ENCODE measurements at regions not wholly inside any gene's neighbourhood (a gene's known extent, or its start where the extent isn't known, plus 50 kb on each side); places are given as distances from the start of the nearest gene placed in this dataset.
"Not testable (repeated sequence)": the region's sequence is repeated elsewhere in the genome, so short reads cannot be mapped to it uniquely, and the experiment has no call there.

DNA sequence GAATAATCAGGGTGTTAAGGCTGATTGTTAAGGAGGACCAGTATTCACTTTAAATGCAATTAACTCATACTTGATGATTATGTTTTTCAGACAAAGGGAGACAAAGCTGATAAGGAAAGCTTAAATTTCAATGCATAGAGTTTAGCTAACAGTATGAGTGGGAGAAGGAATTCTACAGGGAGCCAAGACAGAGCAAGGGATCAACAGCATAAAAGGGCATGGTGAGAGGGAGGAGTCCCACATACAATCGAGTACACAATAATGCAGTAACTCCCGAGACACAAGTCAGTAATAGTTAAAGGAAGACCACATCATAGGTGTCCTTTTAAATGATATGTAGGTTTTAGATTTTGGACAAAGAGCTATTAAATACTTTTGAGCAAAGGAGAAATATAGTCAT is 191.7 kb upstream of the PTPRD start:
- in situ Hi-C loops (cut with MboI; ENCODE audit: low pct_unique_long_range_greater_than_20kb, low sequenced_read_pairs) = no loop called here
- DNase-seq = no peak

DNA sequence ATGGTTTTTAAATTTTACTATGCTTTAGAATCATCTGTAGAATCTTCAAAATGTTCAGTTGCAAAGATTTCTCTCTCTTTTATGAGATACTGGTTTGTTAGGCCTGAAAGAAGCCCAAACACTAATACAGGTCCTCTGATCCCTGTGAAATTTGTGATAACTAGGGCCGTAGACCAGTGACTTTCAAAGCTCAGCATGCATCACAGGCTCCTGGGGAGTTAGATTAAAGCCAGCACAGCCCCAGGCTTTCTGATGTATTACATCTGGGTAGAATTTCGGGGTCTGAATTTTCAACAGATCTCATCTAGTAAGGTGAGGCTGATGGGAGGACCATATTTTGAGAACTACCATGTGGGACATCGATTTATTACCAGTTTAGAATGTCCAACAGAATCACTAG is 194.1 kb upstream of the PTPRD start:
- in situ Hi-C loops (cut with MboI; ENCODE audit: low pct_unique_long_range_greater_than_20kb, low sequenced_read_pairs) = no loop called here

DNA sequence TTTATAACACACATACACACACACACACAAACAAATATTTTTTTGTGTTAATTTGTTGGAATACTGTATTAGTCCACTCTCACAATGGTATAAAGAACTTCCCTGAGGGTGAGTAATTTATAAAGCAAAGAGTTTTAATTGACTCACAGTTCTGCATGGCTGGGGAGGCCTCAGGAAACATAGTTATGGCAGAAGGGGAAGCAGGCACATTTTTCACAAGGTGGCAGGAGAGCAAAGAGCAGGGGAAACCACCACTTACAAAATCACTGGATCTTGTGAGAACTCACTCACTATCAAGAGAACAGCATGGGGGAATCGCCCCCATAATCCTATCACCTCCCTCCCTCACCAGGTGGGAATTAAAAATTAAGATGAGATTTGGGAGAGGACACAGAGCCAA is 205.4 kb upstream of the PTPRD start:
- no peak for DNase-seq
- in situ Hi-C loops (cut with MboI; ENCODE audit: low pct_unique_long_range_greater_than_20kb, low sequenced_read_pairs) = no loop called here

More for the DNA sequence above, 194.1 kb upstream of the PTPRD start:
- DNase-seq = no peak

DNA sequence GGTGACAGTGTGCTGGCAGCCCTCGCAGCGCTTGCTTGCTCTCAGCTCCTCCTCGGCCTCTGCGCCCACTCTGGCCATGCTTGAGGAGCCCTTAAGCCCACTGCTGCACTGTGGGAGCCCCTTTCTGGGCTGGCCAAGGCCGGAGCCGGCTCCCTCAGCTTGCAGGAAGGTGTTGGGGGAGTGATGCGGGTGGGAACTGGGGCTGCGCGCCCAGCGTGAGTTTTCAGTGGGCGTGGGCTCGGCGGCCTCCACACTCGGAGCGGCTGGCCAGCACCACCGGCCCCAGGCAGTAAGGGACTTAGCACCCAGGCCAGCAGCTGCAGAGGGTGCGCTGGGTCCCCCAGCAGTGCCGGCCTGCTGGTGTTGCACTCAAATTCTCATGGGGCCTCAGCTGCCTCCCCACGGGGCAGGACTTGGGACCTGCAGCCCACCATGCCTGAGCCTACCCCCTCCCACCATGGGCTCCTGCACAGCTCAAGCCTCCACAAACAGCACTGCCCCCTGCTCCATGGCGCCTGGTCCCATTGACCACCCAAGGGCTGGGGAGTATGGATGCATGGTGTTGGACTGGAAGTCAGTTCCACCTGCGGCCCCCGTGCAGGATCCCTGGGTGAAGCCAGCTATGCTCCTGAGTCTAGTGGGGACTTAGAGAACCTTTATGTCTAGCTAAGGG is 223.1 kb upstream of the PTPRD start:
- no peak for DNase-seq
- in situ Hi-C loops (cut with MboI; ENCODE audit: low pct_unique_long_range_greater_than_20kb, low sequenced_read_pairs) = no loop called here

DNA sequence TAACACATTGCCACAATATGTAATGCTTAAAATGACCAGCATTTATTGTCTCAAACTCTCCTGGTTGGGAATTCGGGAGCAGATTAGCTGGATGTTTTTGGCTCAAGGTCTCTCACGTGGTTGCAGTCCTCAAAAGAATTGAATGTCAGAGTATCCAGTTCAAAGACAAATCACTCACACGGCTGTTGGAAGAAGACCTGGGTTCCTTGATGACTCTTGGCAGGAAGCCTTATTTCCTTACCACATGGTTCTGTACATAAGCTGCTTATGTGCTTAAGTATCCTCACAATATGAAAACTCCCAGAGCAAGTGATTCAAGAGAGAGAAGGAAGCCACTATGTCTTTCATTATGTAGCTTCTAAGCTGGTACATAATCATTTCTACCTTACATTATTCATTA is 230.3 kb upstream of the PTPRD start:
- DNase-seq = no peak
- in situ Hi-C loops (cut with MboI; ENCODE audit: low pct_unique_long_range_greater_than_20kb, low sequenced_read_pairs) = no loop called here

DNA sequence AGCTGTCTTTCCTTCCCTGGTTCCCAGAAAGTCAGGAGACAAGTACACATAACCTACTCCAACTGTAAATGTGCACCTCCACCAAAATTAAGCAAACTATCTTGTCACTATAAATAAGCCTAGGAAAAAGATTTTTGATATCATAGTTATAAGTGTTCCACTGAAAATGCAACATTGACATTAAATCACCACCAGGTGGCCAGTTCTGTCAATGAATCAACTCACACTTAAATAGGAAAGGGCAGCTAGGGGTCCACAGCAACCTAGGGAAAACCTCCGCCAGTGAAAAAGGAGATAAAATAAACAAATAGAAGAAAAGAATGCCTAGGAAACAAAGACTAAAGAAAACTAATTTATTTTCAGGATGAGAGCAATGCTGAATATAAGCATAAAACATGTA is 243.0 kb upstream of the PTPRD start:
- in situ Hi-C loops (cut with MboI; ENCODE audit: low pct_unique_long_range_greater_than_20kb, low sequenced_read_pairs) = no loop called here
- DNase-seq = peak; percentile 3

DNA sequence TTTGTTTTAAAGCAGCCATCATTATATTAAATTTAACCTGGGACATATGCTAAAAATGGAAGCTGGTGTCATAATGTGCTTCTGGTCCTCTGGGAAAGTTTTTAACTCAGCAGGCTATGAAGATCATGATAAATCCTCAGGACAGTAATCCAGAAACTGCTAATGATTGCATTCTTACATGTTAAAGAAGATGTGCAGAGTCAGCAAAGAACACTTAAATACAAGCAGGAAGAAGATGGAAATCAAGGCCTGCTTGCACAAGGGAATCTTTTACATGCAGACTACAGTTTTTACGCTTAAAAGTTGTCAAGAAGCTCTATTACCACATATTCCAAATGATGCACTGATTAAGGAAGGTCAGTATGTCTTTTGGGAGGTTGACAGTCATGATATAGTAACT is 246.0 kb upstream of the PTPRD start:
- no peak for DNase-seq
- in situ Hi-C loops (cut with MboI; ENCODE audit: low pct_unique_long_range_greater_than_20kb, low sequenced_read_pairs) = no loop called here

DNA sequence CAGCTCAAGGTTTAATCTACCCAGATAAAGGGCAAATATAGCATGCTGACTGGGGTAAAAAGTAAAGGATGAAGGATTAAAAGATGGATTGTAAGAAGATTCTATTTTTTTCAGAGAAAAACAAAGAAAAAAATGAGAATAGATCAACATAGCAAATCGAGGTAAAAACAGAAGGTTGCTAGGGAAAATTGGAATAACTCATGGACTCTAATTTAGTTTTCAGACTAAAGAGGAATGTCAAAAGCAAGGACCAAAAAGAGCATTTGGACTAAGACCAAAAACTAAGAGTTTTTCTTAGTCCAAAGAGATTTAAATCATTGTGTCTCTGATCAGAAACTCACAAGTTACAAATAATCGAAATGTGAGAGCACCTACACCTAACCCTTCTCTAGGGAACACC is 250.7 kb upstream of the PTPRD start:
- in situ Hi-C loops (cut with MboI; ENCODE audit: low pct_unique_long_range_greater_than_20kb, low sequenced_read_pairs) = no loop called here
- no peak for DNase-seq

DNA sequence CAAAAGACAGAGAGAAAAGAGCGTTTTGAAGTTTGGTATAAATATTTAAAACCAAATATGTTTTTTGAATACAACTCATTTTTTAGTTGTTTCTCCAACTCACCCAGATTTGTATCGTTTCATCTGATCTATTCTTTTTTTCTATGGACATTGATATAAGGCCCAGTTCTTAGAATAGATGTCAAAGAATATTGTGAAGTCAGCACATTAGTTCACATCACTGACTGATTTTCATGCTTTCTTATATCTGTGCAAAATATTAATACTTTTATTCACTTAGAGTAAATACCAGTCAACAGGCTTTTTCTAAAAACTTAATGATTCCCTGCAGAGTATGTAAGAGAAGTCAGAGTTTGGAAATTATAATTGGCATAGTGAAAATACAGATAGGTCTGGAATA is 254.4 kb upstream of the PTPRD start:
- in situ Hi-C loops (cut with MboI; ENCODE audit: low pct_unique_long_range_greater_than_20kb, low sequenced_read_pairs) = no loop called here
- no peak for DNase-seq

DNA sequence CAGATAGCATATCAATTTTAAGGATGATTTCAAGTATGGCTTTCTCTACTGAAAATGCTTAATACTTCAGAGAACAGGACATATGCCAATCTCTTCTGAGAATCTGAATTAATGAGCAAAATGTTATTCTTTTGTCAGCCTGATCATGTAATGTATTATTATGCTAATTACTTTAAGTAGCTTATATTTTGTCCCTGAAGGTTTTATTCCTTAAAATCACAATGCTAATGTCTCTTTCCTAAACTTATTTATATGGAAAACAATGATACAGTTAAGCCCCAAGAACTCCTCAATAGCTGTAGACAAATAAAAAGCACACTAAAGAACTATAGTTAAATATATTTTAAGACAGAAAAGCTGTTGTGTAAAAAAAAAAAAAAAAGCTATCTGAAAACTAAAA is 256.9 kb upstream of the PTPRD start:
- in situ Hi-C loops (cut with MboI; ENCODE audit: low pct_unique_long_range_greater_than_20kb, low sequenced_read_pairs) = no loop called here
- no peak for DNase-seq

DNA sequence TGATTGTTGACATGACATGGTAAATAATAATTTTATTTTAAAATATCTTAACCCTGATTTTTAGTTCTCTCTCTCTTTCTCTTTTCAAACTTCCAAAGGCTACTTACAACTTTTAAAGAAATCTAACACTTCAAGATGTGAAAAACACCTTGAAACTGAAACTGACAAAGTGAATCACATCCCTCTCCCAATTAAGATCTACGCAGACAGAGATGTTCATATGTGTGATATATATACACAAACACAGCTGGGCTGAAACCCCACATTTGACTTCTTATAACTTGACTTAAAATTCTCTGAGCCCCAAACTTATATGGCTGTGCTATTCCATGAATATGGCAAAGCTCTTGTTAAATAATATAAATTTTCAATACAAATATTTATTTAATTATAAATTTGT is 261.2 kb upstream of the PTPRD start:
- no peak for DNase-seq
- in situ Hi-C loops (cut with MboI; ENCODE audit: low pct_unique_long_range_greater_than_20kb, low sequenced_read_pairs) = no loop called here

DNA sequence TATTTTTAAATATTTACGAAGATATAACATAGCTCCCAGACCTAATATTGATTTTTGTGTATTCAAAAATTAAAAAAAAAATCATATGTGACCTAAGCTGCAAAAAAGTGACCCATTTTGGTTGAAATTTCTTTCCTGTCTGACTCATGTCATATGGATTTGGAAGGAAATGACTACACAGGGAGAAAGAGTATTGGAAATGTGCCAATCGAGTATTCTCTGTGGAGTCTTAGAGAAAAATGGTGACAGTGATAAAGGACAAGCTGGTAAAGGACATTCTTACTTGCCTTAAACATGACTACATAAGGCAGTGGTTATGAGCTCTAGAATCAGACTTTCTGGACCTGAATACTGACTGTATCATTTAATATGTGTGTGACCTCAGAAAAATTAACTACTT is 262.9 kb upstream of the PTPRD start:
- DNase-seq = no peak
- in situ Hi-C loops (cut with MboI; ENCODE audit: low pct_unique_long_range_greater_than_20kb, low sequenced_read_pairs) = no loop called here

DNA sequence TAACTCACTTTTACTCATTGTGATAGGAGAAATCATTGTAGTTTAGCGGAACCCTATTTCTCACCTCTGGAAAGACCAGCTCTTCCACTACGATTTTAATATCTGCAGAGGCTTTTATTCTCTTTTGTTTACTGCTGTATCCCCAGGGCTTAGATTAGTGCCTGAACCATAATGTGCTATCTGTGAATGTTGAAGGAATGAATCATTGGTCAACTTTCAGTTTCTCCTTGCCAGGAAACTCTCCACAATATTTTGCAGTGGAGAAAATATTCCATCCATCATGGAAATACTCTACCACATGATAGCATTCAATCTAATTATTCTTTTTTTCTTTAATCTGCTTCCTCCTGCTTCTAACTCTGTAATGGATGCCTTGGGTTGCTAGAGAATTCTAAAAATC is 263.5 kb upstream of the PTPRD start:
- DNase-seq = no peak
- in situ Hi-C loops (cut with MboI; ENCODE audit: low pct_unique_long_range_greater_than_20kb, low sequenced_read_pairs) = no loop called here

DNA sequence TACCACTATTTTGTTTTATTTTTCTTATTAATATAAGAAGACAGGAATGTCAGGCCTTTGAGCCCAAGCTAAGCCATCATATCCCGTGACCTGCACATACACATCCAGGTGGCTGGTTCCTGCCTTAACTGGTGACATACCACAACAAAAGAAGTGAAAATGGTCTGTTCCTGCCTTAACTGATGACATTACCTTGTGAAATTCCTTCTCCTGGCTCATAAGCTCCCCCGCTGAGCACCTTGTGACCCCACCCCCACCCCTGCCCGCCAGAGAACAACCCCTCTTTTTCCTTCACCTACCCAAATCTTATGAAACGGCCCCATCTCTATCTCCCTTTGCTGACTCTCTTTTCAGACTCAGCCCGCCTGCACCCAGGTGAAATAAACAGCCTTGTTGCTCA is 277.5 kb upstream of the PTPRD start:
- DNase-seq; in situ Hi-C loops (cut with MboI; ENCODE audit: low pct_unique_long_range_greater_than_20kb, low sequenced_read_pairs): not testable (repeated sequence)

DNA sequence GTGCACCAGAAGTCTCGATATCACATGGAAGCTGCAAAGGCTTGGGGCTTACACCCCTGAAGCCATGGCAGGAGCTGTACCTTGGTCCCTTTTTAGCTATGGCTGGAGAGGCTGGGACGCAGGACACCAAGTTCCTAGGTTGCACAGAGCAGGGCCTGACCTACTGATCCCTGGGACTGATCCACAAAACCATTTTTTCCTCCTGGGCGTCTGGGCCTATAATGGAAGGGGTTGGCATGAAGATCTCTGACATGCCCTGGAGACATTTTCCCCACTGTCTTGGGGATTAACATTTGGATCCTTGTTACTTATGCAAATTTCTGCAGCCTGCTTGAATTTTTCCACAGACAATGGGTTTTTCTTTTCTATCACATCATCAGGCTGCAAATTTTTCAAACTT is 286.7 kb upstream of the PTPRD start:
- in situ Hi-C loops (cut with MboI; ENCODE audit: low pct_unique_long_range_greater_than_20kb, low sequenced_read_pairs) = no loop called here
- DNase-seq = no peak

DNA sequence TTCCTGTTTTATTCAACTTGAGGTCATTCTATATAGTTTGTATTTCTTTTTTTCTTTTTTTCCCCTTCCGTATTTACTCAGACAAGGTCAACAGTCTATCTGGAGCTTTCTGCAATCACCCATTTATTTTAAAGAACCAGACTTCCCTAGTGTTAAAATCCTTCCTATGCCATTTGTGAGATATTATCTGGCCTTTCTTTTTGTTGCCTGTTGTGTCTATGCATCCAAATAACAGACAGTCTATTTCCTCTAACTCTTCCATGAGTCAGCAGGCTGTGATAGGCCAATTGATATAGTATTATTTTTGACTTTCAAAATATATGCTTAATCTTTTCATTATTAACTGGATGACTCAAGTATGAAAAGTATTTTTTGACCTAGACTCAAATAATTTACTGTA is 291.2 kb upstream of the PTPRD start:
- in situ Hi-C loops (cut with MboI; ENCODE audit: low pct_unique_long_range_greater_than_20kb, low sequenced_read_pairs) = no loop called here

DNA sequence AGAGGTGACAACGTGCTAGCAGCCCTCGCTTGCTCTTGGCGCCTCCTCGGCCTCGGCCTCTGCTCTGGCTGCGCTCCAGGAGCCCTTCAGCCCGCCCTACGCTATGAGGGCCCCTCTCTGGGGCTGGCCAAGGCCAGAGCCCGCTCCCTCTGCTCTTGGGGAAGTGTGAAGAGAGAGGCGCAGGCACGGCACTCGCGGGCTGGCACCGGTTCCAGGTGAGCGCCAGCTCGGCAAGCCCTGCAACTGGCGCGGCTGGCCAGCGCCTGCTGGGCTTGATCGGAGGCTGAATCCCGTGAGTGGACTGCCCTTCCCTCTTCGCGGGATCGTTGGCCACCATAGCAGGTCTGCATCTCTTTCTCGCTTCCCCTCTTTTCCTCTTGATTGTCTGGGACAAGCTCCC is 298.0 kb upstream of the PTPRD start:
- in situ Hi-C loops (cut with MboI; ENCODE audit: low pct_unique_long_range_greater_than_20kb, low sequenced_read_pairs) = no loop called here
- DNase-seq = no peak

More for the DNA sequence above, 291.2 kb upstream of the PTPRD start:
- no peak for DNase-seq

DNA sequence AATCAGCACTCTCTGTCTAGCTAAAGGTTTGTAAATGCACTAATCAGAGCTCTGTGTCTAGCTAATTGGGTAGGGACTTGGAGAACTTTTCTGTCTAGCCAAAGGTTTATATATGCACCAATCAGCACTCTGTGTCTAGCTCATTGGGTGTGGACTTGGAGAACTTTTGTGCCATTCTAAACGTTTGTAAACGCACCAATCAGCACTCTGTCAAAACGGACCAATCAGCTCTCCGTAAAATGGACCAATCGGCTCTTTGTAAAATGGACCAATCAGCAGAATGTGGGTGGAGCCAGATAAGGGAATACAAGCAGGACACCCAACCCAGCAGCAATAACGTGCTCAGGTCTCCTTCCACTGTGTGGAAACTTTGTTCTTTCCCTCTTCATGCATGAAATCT is 298.6 kb upstream of the PTPRD start:
- in situ Hi-C loops (cut with MboI; ENCODE audit: low pct_unique_long_range_greater_than_20kb, low sequenced_read_pairs) = no loop called here
- DNase-seq = no peak

DNA sequence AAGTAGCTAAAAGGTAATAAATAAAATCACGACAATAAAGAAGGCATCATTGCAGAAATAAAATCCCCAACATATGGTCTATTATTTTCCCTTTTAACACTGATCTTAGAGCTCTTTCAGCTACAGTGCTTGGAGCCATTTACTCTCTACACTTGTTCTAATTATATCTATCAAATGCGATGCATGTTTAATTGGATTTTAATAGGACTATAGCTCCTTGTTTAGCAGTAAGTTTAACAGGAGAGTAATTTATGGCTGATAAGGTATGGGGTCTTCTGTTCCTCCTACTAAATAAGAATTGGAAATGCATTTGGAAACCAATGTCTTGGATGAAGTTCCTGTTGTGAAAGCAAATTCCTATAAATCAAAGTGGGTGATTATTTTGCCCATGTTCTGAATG is 304.2 kb upstream of the PTPRD start:
- in situ Hi-C loops (cut with MboI; ENCODE audit: low pct_unique_long_range_greater_than_20kb, low sequenced_read_pairs) = no loop called here
- no peak for DNase-seq

DNA sequence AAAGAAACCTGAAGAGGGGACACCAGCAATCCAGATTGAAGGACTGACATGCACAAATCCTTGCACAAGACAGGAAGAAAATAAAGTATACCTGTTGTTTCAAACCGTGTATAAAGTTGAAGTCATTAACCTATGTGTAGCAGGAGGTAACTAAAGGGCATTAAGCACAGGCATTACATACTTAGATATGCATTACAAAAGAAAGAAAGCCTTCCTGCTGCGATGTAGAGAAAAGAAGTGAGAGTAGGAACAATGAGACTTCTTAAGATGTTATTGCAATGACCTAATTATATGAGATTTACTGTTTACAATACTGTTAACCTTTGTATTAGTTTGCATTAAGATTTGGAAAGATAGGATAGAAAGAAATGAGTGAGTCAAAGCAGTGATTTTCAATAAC is 308.9 kb upstream of the PTPRD start:
- DNase-seq = no peak
- in situ Hi-C loops (cut with MboI; ENCODE audit: low pct_unique_long_range_greater_than_20kb, low sequenced_read_pairs) = no loop called here

DNA sequence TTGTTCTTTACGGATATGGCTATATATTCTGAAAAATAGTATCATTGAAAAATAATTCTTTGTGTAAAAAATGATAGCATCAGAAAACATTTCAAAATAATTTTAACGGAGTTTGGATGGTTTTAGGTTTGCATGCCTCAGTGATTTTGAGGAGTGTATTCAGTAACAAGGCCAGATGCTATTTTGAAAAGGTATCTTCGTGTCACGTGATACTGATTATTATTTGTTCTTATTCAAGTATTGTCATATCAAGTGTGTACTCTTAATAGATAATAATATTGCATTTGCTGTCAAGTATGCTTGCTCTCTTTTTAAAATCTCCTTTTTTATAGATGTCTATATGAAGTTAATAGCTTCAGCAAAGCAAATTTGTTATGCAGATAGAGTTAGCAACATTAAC is 313.1 kb upstream of the PTPRD start:
- DNase-seq = no peak
- in situ Hi-C loops (cut with MboI; ENCODE audit: low pct_unique_long_range_greater_than_20kb, low sequenced_read_pairs) = no loop called here

DNA sequence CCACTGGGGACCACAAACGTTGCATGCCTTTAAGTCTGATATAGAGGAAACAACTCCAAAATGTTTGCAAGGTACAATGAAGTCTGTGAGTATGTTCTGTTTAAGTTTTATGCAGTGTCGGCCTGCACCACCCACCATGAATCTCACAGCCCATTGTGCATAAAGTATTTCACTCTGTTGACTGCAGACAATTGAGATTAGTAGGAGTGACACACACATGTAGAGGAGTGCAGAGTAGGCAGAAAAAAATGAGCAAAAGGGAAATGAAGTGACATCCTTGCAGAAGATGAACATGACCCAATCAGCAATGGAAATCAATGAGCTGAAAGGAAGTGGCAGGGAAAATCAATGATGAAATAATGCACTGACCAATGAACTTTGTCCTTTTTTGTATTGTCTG is 315.6 kb upstream of the PTPRD start:
- DNase-seq = no peak
- in situ Hi-C loops (cut with MboI; ENCODE audit: low pct_unique_long_range_greater_than_20kb, low sequenced_read_pairs) = no loop called here

Measured in KBM-7 (cell line).